ENCODE measurements at regions not wholly inside any gene's neighbourhood (a gene's known extent, or its start where the extent isn't known, plus 50 kb on each side); places are given as distances from the start of the nearest gene placed in this dataset.
A peak's percentile ranks its signal among the peaks of the same experiment; 100 is the strongest.
"Not testable (repeated sequence)": the region's sequence is repeated elsewhere in the genome, so short reads cannot be mapped to it uniquely, and the experiment has no call there.

GRCh38 chr7:130789436-130789835 lies 55.4 kb upstream of the KLF14 start:
- DNase-seq: no peak

GRCh38 chr7:130791746-130792145 lies 57.7 kb upstream of the KLF14 start:
- DNase-seq: no peak

- DNase-seq: no peak
Measured at GRCh38 chr7:130793855-130794618, 60.0 kb upstream of the KLF14 start.

GRCh38 chr7:130794619-130794922 lies 60.6 kb upstream of the KLF14 start:
- no peak for DNase-seq

DNA sequence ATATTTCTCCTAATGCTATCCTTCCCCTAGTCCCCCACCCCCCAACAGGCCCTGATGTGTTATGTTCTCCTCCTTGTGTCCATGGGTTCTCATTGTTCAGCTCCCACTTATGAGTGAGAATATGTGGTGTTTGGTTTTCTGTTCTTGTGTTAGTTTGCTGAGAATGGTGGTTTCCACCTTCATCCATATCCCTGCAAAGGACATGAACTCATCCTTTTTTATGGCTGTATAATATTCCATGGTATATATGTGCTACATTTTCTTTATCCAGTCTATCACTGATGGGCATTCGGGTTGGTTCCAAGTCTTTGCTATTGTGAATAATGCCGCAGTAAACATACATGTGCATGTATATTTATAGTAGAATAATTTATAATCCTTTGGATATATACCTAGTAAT lies 62.4 kb upstream of the KLF14 start:
- DNase-seq: not testable (repeated sequence)

DNA sequence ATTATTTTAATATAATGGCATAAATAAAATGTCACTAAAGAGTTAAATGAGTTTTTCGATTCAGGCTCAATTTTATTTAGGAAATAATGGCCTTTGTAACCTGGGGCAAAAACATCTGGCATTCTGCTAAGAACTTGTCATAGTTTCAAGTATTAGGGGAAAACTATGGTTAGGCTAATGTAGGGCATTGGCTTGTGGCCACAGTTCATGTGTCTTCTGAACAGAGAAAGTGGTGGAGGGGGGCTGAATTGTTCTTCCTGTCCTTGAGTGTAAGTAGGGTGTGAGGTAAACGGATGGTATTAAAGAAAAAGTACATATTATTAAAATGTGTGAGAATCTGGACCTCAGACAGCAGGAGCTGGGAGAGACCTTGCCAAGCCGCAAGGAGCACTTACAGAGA lies 69.1 kb upstream of the KLF14 start:
- DNase-seq: no peak

- DNase-seq: no peak
Measured at GRCh38 chr7:130804220-130804619, 70.2 kb upstream of the KLF14 start.

DNA sequence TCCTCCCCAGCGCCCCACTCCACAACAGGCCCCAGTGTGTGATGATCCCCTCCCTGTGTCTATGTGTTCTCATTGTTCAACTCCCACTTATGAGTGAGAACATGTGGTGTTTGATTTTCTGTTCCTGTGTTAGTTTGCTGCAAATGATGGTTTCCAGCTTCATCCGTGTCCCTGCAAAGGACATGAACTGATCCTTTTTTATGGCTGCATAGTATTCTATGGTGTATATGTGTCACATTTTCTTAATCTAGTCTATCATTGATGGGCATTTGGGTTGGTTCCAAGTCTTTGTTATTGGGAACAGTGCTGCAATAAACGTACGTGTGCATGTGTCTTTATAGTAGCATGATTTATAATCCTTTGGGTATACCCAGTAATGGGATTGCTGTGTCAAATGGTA lies 78.8 kb upstream of the KLF14 start:
- DNase-seq: not testable (repeated sequence)

- no peak for DNase-seq
Measured at GRCh38 chr7:130814778-130815335, 80.8 kb upstream of the KLF14 start.

DNA sequence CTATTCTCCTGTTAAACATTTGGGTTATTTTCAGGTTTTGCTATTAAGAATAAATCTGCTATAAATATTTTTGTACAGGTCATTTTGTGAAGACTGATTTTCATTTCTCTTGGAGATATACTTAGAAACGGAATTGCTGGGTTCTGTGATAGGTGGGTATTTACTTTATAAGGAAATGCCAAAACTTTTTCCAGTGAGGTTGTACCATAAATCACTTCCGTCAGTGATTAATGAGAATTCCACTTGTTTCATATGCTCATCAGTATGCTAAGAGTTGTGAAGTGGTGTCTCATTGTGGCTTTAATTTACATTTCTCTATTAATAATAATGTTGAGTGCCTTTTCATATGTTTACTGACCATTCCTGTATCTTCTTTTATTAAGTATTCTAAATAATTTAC lies 84.0 kb upstream of the KLF14 start:
- DNase-seq: no peak

GRCh38 chr7:130821864-130822263 lies 87.9 kb upstream of the KLF14 start:
- DNase-seq: no peak

DNA sequence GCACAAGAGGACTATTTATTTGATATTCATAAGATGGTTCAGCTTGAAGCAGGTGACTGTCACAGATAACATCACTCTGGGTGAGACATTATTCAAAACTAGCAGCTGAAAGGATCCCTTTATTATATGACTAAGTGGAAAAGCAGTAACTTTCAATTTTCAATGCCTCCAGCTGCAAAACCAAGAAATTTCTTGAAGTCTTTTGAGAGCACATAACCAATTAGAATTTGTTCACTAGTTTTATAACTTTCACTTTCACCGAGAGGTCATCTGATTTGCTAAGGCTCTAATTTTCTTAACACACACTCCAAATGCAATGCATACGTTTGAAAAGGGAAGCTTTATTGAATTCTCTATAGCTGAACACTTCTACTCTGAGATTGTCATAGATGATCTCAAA lies 88.6 kb upstream of the KLF14 start:
- DNase-seq: no peak

DNA sequence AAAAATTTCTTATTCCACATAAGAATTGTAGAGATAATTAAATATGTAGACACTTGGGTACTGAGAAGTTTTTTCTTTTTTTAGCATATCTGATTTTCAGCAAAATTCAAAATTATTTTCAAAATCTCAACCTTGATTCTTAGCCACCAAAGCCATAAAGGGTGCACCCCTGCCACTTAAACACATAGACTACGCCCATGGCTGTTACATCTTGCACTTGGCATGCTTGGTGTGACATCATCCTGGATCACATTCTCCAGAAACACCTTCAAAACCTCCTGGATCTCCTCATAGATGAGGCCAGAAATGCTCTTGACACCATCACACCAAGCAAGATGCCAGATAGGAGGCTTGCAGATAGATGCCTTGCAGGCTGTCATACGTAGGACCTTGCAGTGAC lies 89.1 kb upstream of the KLF14 start:
- DNase-seq: no peak

- no peak for DNase-seq
Measured at GRCh38 chr7:130825819-130826218, 91.8 kb upstream of the KLF14 start.

- no peak for DNase-seq
Measured at GRCh38 chr7:130829415-130829814, 95.4 kb upstream of the KLF14 start.

GRCh38 chr7:130831322-130831721 lies 97.3 kb upstream of the KLF14 start:
- DNase-seq: no peak

DNA sequence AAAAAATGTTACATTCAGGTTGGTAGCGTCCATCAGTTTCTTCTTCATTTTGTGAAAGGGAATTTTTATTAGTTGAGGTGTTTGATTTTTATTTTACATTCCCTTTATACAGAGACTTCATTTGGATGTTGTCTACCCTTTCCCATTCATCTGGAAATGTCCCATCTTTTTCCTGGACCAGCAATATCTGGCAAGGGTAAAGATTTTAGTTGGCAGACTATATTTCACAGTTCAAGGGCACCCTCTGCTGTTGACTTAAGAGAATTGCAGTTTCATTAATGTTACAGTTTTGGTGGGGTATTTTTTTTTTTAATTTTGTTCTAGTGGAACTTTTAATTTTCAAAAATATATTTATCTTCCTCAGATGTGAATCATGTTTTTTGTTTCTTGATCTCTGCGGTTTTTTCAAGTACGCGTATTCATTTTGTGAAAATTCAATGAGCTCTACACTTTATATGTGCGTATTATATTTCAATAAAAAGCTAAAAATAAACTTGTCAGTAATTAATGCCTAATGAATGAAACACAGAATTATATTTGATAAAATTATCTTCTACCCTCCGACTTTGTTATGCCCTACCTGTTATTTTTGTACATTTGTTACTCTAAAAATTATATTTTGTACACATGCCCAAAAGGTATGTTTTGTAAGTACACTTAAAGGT lies 97.9 kb upstream of the KLF14 start:
- DNase-seq: no peak

GRCh38 chr7:130838738-130839137 lies 104.7 kb upstream of the KLF14 start:
- DNase-seq: peak; percentile 40

DNA sequence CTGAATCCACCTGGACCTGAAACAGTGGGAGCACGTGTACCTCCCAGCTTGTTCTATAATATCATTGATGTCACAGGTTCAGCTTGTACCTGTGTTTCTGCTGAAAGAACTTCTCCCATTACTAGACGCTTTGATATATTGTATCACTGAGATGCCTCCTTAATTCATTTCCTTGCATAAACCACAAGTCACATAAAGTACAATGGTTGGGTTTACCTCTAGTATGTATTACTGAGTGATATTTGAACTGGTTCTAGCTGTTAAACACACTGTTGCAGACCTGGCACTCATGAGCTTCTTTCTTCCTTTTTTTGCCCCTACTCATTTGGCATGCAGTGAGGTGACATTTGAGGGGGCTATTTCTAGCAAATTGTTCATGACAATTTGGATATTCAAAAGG lies 106.6 kb upstream of the KLF14 start:
- DNase-seq: no peak

DNA sequence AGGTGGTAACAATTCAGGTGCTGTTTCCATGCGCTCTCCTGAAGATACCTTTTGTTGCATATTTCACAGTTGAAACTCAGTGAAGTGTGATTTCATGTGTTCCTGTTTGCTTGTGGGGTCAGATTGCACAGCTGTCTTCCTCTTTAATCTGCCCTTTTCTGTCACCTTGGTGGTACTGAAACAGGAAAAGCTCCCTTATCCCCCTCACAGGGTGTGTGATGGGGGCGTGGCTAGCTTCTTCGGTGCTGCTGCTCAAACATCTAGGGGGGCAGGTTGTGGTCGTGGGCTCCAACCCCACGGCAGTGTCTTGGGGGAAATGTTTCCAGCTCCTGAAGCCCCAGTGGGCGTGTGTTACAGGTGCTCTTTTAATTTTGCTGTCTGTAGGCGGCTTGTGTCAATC lies 107.4 kb upstream of the KLF14 start:
- no peak for DNase-seq

- DNase-seq: no peak
Measured at GRCh38 chr7:130843703-130844102, 109.7 kb upstream of the KLF14 start.

DNA sequence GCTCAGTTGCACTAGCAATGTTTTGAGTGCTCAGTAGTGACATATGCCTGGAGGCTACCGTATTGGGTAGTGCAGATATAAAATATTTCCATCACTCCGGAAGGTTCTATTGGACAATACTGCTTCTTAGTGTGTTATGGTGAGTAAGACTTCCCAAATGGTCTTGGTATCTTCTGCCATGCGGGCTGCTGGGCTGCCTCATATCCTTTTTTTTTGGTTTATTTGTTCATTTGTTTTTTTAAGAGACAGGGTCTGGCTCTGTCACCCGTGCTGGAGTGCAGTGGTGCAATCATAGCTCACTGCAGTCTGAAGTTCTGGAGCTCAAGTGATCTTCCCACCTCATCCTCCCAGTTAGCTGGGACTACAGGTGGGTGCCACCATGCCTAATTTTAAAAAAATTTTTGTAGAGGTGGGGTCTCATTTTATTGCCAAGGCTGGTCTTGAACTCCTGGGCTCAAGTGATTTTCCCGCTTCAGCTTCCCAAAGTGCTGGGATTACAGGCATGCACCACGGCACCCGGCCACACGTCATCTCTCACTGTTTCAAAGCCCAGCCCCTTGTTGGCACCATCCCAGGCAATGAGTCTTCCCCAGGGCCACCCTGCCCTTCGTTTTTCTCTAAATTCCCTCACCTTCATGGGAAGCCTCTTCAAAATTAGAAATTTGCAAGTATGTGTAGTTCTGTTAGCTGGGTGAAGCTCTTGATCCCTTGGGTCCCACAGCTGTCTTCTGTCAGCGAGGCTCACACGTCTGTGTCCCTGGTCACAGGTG lies 111.0 kb upstream of the KLF14 start:
- DNase-seq: no peak

DNA sequence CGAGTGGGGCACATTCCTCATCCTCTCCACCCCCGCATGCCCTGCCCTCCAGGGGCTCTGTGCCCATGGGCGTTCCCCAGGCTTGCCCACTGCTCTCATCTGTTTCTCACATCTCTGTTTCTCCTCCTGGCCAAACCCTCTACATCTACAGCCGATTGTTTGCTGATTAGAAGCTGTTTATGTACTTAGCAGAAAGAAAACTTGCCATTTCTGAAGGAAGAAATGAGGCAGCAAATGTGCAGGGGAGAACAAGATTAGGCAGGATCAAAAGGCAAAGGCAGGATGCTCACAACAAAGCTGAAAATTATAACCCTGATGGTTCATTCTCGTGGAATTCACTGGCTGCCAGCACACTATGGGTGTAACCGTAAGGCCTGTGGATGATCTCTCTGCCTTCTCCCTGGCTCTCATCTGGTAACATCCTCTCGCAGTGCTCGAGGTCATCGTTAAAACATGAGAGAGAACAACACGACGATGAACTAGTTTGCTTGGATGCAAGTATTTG lies 111.6 kb upstream of the KLF14 start:
- no peak for DNase-seq

DNA sequence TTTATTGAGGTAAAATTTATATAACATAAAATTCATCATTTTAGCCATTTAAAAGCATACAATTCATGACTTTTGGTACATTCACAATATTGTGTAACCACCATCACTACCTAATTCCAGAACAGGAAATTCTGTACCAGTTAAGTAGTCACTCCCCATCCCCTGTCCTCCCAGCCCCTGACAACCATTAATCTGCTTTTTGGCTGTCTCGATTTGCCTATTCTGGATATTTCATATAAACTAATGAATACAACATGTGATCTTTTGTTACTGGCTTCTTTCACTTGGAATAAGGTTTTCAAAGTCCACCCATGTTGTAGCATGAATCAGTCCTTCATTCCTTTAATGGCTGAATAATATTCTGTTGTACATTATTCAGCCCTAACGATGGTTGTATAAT lies 115.6 kb upstream of the KLF14 start:
- no peak for DNase-seq
